ENCODE measurements at regions not wholly inside any gene's neighbourhood (a gene's known extent, or its start where the extent isn't known, plus 50 kb on each side); places are given as distances from the start of the nearest gene placed in this dataset.

DNA sequence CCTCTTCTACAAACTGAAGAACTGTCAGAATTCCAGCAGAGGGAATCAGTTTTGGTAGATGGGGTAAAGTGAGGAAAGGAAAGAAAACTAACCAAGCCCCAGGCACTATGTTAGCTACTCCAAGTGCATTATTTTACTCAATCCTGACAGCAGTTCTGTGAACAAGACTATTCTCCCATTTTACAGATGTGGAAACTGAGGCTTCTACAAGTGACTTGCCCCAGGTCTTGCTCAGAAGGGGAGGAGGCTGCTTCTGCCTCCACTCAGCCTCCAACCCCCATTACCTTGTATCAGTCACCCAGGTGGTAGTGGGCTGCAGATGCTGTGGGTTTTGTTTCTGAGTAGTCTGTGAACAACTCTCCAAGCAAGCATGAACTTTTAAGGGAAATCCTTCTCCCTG, 315.2 kb upstream of the MAF start:
- no peak for DNase-seq

GRCh38 chr16:79914961-79915720, 314.6 kb upstream of the MAF start:
- DNase-seq = no peak

GRCh38 chr16:79912592-79913310, 312.2 kb upstream of the MAF start:
- DNase-seq = no peak

DNA sequence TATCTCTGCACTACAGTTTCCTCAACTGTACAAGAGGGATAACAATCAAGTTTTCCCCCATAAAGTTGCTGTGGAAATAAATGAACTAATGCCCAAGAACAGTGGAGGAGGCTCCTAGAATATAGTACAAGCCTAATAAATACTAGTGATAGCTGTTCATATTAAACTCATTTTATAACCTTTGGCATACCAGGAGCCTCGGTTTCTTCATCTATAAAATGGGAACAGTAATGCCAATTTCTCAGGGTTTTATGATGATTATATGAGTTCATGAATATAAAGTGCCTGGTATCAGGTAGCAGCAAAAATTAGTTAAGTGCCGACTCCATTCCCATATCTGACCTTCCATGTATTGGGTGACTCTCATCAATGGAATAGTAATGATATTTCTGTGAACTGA, 311.1 kb upstream of the MAF start:
- no peak for DNase-seq

DNA sequence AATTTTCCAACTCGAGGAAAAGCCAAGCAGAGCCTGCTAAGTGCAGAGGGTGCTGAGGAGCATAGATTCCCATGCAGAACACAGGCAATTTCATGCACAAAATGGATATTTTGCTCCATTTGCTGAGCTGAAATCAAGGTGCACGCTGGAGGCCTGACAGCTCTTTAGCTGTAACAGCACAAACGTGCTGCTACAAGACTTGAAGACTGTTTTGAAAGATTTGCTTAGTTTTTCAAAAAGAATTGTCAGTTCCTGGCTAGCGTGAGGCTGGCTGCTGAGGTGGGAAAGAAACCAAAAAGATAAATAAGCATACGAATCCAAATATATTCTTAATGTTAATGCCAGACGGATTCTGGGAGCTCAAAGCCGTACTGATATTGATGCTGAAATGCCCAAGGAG, 309.0 kb upstream of the MAF start:
- no peak for DNase-seq

GRCh38 chr16:79903471-79903870, 302.9 kb upstream of the MAF start:
- no peak for DNase-seq

- DNase-seq = no peak
Observed at GRCh38 chr16:79902351-79902750, 301.8 kb upstream of the MAF start.

GRCh38 chr16:79901522-79901921, 301.0 kb upstream of the MAF start:
- no peak for DNase-seq

DNA sequence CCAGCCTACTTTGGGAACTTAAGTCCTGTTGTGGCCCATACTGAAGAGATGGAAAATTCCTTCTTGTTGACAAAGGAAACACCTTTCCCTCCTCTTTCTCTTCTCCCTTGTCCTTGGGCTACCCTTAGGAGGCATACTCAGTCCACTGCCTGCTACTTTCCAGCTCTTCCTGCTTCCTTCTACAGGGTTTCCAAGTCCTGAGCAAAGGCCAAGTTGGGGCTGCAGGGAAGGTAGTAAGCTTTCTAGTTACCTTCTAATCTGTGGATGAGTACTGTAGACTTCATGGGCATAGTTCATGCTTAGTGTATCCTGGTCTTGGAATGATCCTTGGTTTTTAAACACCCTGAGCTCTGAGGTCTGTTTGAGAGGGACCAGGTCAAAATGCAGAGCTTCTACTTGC, 299.2 kb upstream of the MAF start:
- no peak for DNase-seq

- DNase-seq = no peak
Observed at GRCh38 chr16:79899316-79899715, 298.8 kb upstream of the MAF start.

GRCh38 chr16:79898703-79899102, 298.2 kb upstream of the MAF start:
- DNase-seq = no peak

DNA sequence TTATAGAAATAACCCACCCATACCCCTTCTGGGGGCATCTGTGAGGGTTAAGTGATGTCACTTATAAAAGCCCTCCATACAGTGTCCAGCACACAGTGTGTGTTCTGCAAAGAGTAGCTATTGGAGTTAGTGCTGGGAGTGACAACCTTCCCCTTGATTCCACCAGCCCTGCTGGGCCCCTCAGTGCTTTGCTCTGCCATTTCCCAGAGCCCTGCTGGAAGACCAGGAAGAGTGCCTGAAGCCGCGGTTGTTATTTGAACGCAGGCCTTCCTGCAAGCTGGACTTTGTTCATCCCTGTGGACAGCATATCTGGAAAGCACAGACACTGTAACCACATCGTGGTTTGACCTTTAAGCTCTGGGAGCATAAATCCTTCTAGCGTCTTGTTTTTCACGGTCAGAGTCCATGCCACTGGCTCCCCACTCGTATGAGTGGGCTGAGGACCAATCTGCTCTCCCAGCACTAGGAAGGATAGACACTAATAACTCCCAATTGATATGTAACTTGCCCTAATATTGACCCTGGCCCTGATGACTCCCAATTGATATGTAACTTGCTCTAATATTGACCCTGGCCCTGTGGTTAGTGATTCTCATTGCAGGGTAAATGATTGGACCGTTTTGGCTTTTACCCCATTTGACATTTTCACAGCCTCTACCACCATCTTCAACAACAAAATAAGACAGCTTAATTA, 297.1 kb upstream of the MAF start:
- DNase-seq = no peak

DNA sequence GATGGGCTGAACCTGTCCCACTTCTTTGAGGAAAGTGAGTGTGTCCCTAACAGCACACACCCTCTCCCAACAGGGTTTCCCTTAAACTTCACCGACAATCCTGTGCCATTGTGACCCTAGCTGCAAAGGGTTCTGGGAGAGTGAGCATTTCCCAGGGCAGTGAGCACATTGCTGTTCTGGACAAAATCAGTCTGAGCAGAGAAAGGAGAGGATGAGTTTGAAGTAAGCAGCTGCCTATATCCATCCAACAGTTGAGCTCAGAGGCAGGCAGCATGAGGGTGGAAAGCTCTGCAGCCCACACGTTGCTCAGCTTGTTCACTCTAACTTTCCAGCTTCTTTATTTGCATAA, 296.5 kb upstream of the MAF start:
- no peak for DNase-seq

DNA sequence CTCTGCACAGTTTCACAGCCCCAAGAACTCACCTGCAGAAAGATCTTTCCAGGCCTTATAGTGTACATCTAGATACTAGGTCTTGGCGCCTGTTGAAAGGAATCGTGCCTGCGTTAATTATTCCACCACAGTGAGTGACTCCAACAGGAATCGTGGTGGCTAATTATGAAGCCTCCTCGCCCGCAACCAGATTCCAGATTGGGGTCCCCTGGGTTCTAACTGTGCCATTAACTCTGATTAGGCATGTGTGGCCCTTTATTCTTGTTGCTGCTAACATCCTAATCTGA, 295.3 kb upstream of the MAF start:
- DNase-seq = no peak

- DNase-seq = no peak
Observed at GRCh38 chr16:79895053-79895916, 294.7 kb upstream of the MAF start.

- DNase-seq = no peak
Observed at GRCh38 chr16:79893445-79893844, 292.9 kb upstream of the MAF start.

DNA sequence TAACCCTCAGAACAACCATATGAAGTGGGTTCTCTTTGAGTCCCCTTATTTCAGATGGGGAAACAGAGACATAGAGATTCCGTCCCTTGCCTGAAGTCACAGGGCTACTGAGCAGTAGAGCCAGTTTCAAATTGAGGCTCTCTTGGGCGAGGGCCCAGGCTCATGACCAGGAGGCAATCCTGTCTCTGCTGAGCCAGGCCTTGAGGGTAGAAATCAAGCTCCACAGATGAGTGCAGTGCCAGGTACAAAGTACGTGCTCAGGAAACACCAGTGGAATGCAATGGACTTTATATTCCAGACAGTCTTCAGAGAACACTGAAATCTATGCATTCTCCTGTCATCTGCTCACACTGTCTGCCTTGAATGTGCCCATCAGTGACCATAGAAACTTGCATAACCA, 291.7 kb upstream of the MAF start:
- DNase-seq = no peak

GRCh38 chr16:79891458-79891857, 290.9 kb upstream of the MAF start:
- no peak for DNase-seq

GRCh38 chr16:79887541-79888540, 287.3 kb upstream of the MAF start:
- no peak for DNase-seq

- no peak for DNase-seq
Observed at GRCh38 chr16:79885320-79885719, 284.8 kb upstream of the MAF start.

GRCh38 chr16:79883494-79883893, 283.0 kb upstream of the MAF start:
- no peak for DNase-seq

- no peak for DNase-seq
Observed at GRCh38 chr16:79882340-79883005, 281.9 kb upstream of the MAF start.
